ENCODE measurements at regions not wholly inside any gene's neighbourhood (a gene's known extent, or its start where the extent isn't known, plus 50 kb on each side); places are given as distances from the start of the nearest gene placed in this dataset.

DNA sequence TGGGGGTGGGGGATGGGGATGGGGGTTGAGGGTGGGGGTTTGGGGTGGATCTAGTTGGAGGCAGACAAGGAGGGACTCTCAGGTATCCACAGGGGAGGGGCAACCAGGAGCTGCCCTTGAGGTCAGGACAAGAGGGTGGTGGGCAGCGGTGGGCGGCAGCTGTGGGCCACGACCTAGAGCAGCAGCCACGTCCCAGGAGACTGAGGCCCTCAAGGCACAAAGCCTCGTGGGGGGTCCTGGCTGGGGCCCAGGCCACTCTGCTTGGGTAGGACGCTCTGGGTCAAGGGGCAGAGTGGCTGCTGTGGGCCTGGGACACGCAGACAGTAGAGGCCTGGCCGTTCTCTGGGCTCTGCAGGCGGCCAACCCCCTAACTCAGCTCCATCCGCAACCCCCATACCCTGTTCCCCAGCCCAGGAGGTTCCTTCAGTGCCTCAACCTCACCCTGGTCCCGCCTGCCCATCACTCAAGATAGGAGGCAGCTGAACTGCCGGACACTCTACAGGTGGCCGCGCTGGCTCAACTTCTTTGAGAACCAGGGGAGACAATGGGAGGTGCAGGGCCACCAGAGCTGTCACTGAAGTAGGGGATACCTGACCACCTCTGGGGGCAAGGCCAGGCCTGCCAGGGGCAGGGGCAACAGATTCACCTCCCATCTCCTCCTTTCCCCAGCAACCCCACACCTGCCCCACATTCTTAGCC is 75.6 kb downstream of the ENGASE start:
- ATAC-seq = no peak
- intact Hi-C loops (cut with micrococcal nuclease; ENCODE audit: unreplicated experiment) (no loop called here), in situ Hi-C loops (cut with HindIII; ENCODE audit: low pct_unique_long_range_greater_than_20kb, low sequenced_read_pairs) (no loop called here)
- H3K9me3 ChIP-seq (ENCODE audit: control insufficient read depth, insufficient read depth, low read depth, low read length) = no peaks in the 10 kb centered on the region
- no TSS peak for BruUV-seq (replicated peaks)
- H3K27ac ChIP-seq (ENCODE audit: low read length) = no peak overlapping the region
- DNase-seq (ENCODE audit: low read depth, low spot score) = no peak
- H3K4me1 ChIP-seq (ENCODE audit: control insufficient read depth, insufficient read depth, low read length) = peaks cover 6% of the 10 kb centered on the region
- CTCF ChIA-PET = interaction anchor here (0.6 kb wide), 1 partner anchor 132 kb away, joined by 5 read pairs; no protein-coding TSS in a partner anchor
- POLR2A ChIA-PET = no interaction called here
- no peaks in the 10 kb centered on the region for H3K36me3 ChIP-seq (ENCODE audit: control insufficient read depth, insufficient read depth, low read length)
- H3K27me3 ChIP-seq (ENCODE audit: control insufficient read depth, insufficient read depth, low read length) = no peaks in the 10 kb centered on the region; the same call in 1 of the 2 replicates
- TF ChIP-seq CTCF (IDR thresholded peaks at IDR 0.05) (no peak), TCF7L2 (IDR thresholded peaks at IDR 0.05; ENCODE audit: low read depth, low read length) (no peak), SIN3A (IDR thresholded peaks at IDR 0.05; ENCODE audit: borderline replicate concordance, insufficient read depth, low read depth, low read length) (no peak)
- no peak overlapping the region for H3K4me3 ChIP-seq (ENCODE audit: low read depth in 2 of 2, low read length in 2 of 2)

- no peak overlapping the region for H3K4me3 ChIP-seq (ENCODE audit: low read depth in 2 of 2, low read length in 2 of 2)
Measured at GRCh38 chr17:79148584-79148983, 74.0 kb downstream of the ENGASE start.

More at GRCh38 chr17:79148584-79148983, 74.0 kb downstream of the ENGASE start:
- TF ChIP-seq CTCF (IDR thresholded peaks at IDR 0.05) = no peak
- no peak for TF ChIP-seq TCF7L2 (IDR thresholded peaks at IDR 0.05; ENCODE audit: low read depth, low read length)
- TF ChIP-seq, protein P1, sequence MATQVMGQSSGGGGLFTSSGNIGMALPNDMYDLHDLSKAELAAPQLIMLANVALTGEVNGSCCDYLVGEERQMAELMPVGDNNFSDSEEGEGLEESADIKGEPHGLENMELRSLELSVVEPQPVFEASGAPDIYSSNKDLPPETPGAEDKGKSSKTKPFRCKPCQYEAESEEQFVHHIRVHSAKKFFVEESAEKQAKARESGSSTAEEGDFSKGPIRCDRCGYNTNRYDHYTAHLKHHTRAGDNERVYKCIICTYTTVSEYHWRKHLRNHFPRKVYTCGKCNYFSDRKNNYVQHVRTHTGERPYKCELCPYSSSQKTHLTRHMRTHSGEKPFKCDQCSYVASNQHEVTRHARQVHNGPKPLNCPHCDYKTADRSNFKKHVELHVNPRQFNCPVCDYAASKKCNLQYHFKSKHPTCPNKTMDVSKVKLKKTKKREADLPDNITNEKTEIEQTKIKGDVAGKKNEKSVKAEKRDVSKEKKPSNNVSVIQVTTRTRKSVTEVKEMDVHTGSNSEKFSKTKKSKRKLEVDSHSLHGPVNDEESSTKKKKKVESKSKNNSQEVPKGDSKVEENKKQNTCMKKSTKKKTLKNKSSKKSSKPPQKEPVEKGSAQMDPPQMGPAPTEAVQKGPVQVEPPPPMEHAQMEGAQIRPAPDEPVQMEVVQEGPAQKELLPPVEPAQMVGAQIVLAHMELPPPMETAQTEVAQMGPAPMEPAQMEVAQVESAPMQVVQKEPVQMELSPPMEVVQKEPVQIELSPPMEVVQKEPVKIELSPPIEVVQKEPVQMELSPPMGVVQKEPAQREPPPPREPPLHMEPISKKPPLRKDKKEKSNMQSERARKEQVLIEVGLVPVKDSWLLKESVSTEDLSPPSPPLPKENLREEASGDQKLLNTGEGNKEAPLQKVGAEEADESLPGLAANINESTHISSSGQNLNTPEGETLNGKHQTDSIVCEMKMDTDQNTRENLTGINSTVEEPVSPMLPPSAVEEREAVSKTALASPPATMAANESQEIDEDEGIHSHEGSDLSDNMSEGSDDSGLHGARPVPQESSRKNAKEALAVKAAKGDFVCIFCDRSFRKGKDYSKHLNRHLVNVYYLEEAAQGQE (IDR thresholded peaks at IDR 0.05; ENCODE audit: insufficient read depth in 1 of 2, low read depth in 2 of 2, low read length in 1 of 2) = no peak
- TF ChIP-seq SIN3A (IDR thresholded peaks at IDR 0.05; ENCODE audit: borderline replicate concordance, insufficient read depth, low read depth, low read length) = no peak
- no peak for TF ChIP-seq POLR2AphosphoS5 (IDR thresholded peaks at IDR 0.05; ENCODE audit: low read depth, low read length)
- POLR2A ChIA-PET = no interaction called here
- CTCF ChIA-PET = no interaction called here
- intact Hi-C loops (cut with micrococcal nuclease; ENCODE audit: unreplicated experiment) (no loop called here), in situ Hi-C loops (cut with HindIII; ENCODE audit: low pct_unique_long_range_greater_than_20kb, low sequenced_read_pairs) (no loop called here)
- no peaks in the 10 kb centered on the region for H3K36me3 ChIP-seq (ENCODE audit: control insufficient read depth, insufficient read depth, low read length)
- H3K27ac ChIP-seq (ENCODE audit: low read length) = no peak overlapping the region
- H3K9me3 ChIP-seq (ENCODE audit: control insufficient read depth, insufficient read depth, low read depth, low read length) = no peaks in the 10 kb centered on the region
- H3K4me1 ChIP-seq (ENCODE audit: control insufficient read depth, insufficient read depth, low read length) = peaks cover 6% of the 10 kb centered on the region
- no peaks in the 10 kb centered on the region; the same call in 1 of the 2 replicates for H3K27me3 ChIP-seq (ENCODE audit: control insufficient read depth, insufficient read depth, low read length)
- BruUV-seq (replicated peaks) = no TSS peak
- DNase-seq (ENCODE audit: low read depth, low spot score) (no peak), ATAC-seq (no peak)
